Cardiac septum (tissue), 1 donor: ENCODE measurements at regions not wholly inside any gene's neighbourhood (a gene's known extent, or its start where the extent isn't known, plus 50 kb on each side); places are given as distances from the start of the nearest gene placed in this dataset.
"Not testable (repeated sequence)": the region's sequence is repeated elsewhere in the genome, so short reads cannot be mapped to it uniquely, and the experiment has no call there.

Source experiments
- DNase-seq: peaks from one replicate; pipeline ENCODE4 v3.0.0-alpha.2; 2020; ENCODE audit warnings: low spot score
- intact Hi-C: fragments of 100-400 bp; cut with DNase I; formaldehyde crosslinking; loops from one replicate; pipeline ENCODE4 v1.14.0; 2022
- donor health status: DM: no; HTN: no; CAD: no.

- no peak for DNase-seq
- intact Hi-C loops = no loop called here
These were observed 240.5 kb downstream of the C12orf75 start for GRCh38 chr12:105570944-105571343.

GRCh38 chr12:105573574-105573973, 243.1 kb downstream of the C12orf75 start:
- intact Hi-C loops = no loop called here
- no peak for DNase-seq

- intact Hi-C loops = no loop called here
These were observed 243.7 kb downstream of the C12orf75 start for GRCh38 chr12:105574056-105574715.

GRCh38 chr12:105575235-105575634, 244.7 kb downstream of the C12orf75 start:
- intact Hi-C loops = no loop called here
- DNase-seq = no peak

More at GRCh38 chr12:105574056-105574715, 243.7 kb downstream of the C12orf75 start:
- DNase-seq = no peak

DNA sequence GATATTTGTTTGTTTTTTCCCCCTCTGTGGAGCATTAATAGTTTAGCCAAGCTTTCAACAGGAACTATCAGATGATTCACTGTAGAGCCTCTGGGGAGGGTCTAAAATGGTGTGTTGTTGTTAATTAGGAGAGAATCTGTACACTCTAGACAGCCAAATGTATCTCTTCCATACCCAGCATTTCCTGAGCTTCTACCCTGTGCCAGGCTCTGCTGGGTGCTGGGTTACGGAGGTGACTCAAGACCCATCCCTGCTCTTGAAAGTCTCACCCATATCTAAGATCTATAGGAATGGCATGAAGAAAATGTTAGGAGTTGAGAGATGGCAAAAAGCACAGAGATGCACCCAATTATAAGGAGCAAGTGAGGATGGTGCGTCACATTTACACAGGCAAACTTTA, 245.8 kb downstream of the C12orf75 start:
- intact Hi-C loops = no loop called here
- no peak for DNase-seq

DNA sequence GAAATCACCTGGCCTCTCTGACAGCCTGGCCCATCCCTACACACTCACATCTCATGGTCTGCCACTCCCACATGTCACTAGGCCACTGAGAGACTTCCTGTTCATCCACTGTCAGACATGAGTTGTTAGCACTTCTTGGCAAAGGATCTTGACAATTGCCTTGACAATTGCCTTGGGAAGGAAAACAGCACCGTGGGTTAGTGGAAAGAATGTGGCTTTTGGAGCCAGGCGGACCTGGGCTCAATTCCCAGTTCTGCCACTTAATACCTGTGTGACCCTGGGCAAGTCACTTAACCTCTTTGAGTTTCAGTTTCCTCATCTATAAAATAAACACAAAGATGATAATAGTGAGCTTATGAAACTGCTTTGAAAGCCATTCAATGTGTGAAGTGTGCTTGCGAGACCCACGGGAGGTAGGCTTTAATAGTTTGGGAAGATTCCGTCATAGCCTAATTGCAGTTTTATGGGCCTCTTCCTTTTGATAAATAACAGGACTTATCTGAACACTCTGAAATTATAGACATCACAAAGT, 250.4 kb downstream of the C12orf75 start:
- no peak for DNase-seq
- intact Hi-C loops = loop anchor here (10.0 kb wide), 1 partner anchor 94 kb away; no protein-coding TSS in a partner anchor

DNA sequence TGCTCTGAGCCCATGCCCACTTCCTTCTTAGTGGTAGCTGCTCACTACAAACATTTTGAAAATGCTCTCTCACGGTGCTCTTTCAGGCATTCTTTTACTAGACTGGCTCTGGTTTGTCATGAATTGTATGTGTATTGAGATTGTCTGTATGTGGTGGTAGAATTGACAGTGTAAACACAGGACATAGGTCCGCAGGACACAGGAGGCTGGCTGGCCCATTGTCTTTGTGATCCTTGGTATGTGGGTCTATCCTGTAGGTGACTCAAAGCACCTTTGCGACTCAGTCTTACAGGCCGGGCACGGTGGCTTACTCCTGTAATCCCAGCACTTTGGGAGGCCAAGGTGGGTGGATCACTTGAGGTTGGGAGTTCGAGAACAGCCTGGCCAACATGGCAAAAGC, 250.9 kb downstream of the C12orf75 start:
- intact Hi-C loops = loop anchor here (10.0 kb wide), 1 partner anchor 93 kb away; no protein-coding TSS in a partner anchor
- no peak for DNase-seq

DNA sequence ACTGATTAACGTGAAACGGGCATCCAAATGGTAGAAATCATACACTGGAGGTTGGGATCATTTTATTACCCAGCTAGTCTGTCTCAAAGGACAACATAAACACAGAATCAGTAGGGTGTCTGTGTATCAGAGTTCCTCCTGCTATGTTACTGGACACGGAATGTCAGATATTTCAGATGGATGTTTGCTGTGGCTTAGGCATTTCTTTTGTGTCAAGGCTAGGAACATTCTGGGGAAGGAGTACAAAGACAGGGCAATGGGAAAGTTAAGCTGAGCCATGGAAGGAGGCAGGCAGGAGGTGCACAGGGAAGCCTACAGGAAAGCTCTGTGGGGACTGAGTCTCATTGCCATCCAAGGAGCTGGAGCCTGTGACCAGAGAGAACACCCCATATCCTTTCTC, 254.6 kb downstream of the C12orf75 start:
- intact Hi-C loops = loop anchor here (10.0 kb wide), 1 partner anchor 90 kb away; no protein-coding TSS in a partner anchor

DNA sequence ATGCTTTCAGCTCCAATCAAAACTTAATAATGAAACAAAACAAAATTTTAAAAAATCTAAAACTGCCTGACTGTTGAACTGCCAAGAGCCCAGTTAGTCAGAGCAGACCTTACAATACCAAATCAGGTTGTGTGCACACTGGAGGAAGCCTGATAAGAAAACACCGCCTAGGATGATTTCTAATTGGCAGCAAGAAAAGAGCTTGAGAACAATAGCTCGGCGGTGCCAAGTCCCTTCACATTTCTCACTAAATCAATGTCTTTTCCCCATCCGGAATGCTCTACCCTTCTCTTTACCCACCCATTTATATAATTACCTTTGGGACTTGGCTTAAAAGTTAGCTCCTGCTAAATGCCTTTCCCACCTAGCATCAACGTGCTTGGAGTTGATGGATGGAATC, 256.7 kb downstream of the C12orf75 start:
- intact Hi-C loops = loop anchor here (10.0 kb wide), 1 partner anchor 88 kb away; no protein-coding TSS in a partner anchor
- DNase-seq = no peak

More for the DNA sequence above, 254.6 kb downstream of the C12orf75 start:
- no peak for DNase-seq

GRCh38 chr12:105588106-105588505, 257.6 kb downstream of the C12orf75 start:
- no peak for DNase-seq
- intact Hi-C loops = loop anchor here (10.0 kb wide), 1 partner anchor 87 kb away; no protein-coding TSS in a partner anchor

DNA sequence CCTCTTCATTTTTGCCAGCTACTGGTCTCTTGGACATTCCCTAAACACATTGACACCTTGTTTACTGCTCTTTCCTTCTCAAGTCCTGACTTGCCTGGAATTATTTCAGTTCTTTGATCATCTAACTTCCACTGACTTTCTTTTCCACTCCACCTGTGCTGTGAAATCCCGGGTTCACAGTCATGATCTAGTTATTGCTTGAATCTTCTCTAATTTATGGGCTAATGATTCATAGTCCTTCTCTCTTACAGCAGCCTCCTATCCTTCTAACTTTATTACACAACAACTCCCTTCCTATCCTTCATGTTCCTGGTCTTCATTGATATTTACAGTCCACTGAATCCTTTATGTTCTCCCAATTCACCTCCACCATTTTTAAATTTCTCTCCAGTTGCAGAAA, 260.1 kb downstream of the C12orf75 start:
- intact Hi-C loops = no loop called here

GRCh38 chr12:105595440-105595839, 264.9 kb downstream of the C12orf75 start:
- intact Hi-C loops = no loop called here
- no peak for DNase-seq

More for the DNA sequence above, 260.1 kb downstream of the C12orf75 start:
- DNase-seq = no peak

- DNase-seq = no peak
- intact Hi-C loops = no loop called here
These were observed 266.2 kb downstream of the C12orf75 start for GRCh38 chr12:105596731-105597130.

DNA sequence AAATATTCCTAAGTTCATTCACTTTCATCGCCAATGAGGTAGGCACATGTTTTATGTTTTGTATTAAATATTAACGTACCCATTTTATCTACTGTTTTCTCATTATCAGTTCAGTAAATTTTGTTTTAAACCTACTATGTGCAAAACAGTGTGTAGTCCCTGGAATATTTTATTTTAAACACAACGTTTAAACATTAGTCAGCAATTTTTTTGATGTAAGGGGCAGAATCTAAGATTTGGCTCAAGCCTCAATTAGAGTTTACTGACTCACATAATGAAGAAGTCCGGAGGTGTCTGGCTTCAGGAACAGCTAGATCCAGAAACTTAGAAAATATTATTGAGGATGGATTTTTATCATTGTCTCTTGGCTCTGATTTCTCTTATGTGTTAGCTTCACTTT, 267.5 kb downstream of the C12orf75 start:
- intact Hi-C loops = no loop called here
- DNase-seq = no peak

GRCh38 chr12:105600911-105601545, 270.5 kb downstream of the C12orf75 start:
- no peak for DNase-seq
- intact Hi-C loops = no loop called here

GRCh38 chr12:105602312-105602711, 271.8 kb downstream of the C12orf75 start:
- DNase-seq, intact Hi-C loops: not testable (repeated sequence)

- DNase-seq, intact Hi-C loops: not testable (repeated sequence)
These were observed 273.8 kb downstream of the C12orf75 start for GRCh38 chr12:105604281-105604680.

- intact Hi-C loops, DNase-seq: not testable (repeated sequence)
These were observed 276.1 kb downstream of the C12orf75 start for GRCh38 chr12:105606613-105607012.

DNA sequence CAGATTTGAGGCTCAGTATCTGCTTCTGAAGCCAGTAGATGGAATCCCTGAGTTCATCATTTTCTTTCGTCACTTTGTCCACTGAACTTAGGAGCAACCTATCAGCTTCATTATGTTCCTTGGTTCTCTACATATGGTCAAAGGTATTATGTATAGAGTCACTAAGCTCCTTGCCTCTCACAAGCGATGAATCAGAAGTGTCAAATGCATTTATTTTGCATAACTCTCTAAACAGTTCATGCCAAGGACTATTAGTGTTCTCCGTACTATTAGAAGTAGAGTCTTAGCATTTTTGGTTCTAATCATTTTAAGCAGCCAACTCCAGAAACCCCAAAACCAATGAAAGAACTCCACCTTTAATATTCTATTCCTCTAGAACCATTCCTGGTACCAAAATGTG, 278.5 kb downstream of the C12orf75 start:
- DNase-seq, intact Hi-C loops: not testable (repeated sequence)

- DNase-seq = no peak
- intact Hi-C loops = no loop called here
These were observed 280.0 kb downstream of the C12orf75 start for GRCh38 chr12:105610459-105610858.

DNA sequence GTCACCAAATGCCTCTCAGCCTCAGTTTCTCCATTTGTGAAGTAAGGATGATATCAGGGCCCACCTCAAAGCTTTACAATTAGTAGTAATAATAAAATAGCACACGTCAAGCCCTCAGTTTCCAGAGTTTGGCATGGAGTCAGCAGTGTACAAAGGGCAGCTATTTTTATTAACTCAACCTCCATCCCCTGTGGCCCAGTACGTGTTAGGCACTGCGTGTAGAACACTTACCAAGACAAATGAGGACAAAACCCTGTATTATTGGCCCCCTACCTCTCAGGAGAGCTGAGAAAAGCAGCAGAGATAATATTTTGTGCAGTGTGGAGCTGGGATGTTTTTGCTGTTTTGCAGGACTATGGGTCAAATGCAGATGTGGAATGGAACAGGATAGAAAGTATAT, 280.8 kb downstream of the C12orf75 start:
- intact Hi-C loops = no loop called here
- no peak for DNase-seq
